Testis (tissue), 2 donors: ENCODE measurements at regions not wholly inside any gene's neighbourhood (a gene's known extent, or its start where the extent isn't known, plus 50 kb on each side); places are given as distances from the start of the nearest gene placed in this dataset.

Source experiments
- POLR2A ChIP-seq: fragments of 450-650 bp; IDR thresholded peaks from one replicate; pipeline ENCODE4 v1.6.1; 2017; ENCODE audit warnings: antibody characterized with exemption, mild to moderate bottlenecking, moderate library complexity
- TF ChIP-seq, protein P1 (sequence below), 3 experiments: fragments of 450-650 bp in 2 of 3; fragments of 200-600 bp in 1 of 3; sonication (generic) in 1 of 3; IDR thresholded peaks; one replicate each; pipeline ENCODE4 v1.5.1; 2016 to 2019; ENCODE audit warnings: antibody characterized with exemption in 3 of 3, mild to moderate bottlenecking in 2 of 3, moderate library complexity in 1 of 3

DNA sequence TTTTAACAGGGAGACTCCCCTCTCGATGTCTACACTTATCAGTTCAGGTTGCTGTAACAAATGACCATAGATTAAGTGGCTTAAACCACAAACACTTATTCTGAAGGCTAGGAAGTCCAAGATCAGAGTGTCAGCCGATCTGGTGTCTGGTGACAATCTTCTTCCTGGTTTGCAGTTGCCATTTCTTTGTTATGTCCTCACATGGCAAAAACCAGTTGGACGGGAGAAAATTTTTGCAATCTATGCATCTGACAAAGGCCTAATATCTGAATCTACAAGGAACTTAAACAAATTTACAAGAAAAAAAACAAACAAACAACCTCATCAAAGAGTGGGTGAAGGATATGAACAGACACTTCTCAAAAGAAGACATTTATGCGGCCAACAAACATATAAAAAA is 116.9 kb upstream of the FOXB1 start:
- no peak for TF ChIP-seq POLR2A
- TF ChIP-seq, protein P1, sequence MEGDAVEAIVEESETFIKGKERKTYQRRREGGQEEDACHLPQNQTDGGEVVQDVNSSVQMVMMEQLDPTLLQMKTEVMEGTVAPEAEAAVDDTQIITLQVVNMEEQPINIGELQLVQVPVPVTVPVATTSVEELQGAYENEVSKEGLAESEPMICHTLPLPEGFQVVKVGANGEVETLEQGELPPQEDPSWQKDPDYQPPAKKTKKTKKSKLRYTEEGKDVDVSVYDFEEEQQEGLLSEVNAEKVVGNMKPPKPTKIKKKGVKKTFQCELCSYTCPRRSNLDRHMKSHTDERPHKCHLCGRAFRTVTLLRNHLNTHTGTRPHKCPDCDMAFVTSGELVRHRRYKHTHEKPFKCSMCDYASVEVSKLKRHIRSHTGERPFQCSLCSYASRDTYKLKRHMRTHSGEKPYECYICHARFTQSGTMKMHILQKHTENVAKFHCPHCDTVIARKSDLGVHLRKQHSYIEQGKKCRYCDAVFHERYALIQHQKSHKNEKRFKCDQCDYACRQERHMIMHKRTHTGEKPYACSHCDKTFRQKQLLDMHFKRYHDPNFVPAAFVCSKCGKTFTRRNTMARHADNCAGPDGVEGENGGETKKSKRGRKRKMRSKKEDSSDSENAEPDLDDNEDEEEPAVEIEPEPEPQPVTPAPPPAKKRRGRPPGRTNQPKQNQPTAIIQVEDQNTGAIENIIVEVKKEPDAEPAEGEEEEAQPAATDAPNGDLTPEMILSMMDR (IDR thresholded peaks at IDR 0.05), result no peak
